Astrocyte (in vitro differentiated cells and primary cell): ENCODE measurements at regions not wholly inside any gene's neighbourhood (a gene's known extent, or its start where the extent isn't known, plus 50 kb on each side); places are given as distances from the start of the nearest gene placed in this dataset.

Experiments used
- EZH2 ChIP-seq: IDR thresholded peaks from 2 replicates; pipeline ENCODE4 v1.6.1; 2012; ENCODE audit warnings: mild to moderate bottlenecking, low read length, inconsistent platforms; ENCODE audit not compliant: insufficient read depth
- TF ChIP-seq, protein P1 (sequence below): IDR thresholded peaks from 2 replicates; pipeline ENCODE4 v1.5.1; 2011; ENCODE audit warnings: low read depth, mild to moderate bottlenecking, inconsistent platforms, low read length, moderate library complexity; ENCODE audit not compliant: insufficient read depth

DNA sequence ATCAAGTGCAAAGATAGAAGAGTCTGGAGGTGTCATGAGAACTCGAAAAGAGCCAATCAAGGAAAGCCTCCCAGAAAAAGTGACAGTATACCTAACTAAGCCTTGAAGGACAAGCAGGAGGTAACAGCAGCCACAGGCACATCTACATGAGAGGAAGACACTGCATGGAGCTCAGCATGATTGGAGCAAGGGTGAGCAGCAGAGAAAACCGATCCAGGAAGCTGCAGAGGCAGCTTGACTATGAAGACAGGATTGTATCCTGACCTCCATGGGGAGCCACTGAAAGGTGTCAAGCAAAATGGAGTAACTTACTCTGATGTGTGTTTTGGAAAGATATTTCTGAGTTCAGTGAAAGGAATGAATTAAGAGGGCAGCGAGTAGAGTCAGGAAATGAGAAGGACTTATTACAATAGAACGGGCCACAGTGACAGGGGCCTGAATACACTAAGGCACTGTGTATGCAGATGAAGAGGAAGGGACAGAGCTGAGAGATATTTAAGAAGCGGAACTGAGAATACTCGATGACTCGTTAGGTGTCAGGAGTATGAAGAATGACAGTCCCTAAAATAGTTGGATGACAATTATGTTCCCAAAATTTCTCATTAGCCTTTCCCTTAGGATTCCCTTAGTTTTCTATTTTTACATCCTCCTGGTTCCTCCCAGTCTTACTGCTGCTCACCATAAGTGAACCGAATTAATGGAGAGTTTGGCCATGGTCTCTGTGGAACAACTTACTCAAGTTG lies 139.3 kb upstream of the NFIA start:
- TF ChIP-seq, protein P1, sequence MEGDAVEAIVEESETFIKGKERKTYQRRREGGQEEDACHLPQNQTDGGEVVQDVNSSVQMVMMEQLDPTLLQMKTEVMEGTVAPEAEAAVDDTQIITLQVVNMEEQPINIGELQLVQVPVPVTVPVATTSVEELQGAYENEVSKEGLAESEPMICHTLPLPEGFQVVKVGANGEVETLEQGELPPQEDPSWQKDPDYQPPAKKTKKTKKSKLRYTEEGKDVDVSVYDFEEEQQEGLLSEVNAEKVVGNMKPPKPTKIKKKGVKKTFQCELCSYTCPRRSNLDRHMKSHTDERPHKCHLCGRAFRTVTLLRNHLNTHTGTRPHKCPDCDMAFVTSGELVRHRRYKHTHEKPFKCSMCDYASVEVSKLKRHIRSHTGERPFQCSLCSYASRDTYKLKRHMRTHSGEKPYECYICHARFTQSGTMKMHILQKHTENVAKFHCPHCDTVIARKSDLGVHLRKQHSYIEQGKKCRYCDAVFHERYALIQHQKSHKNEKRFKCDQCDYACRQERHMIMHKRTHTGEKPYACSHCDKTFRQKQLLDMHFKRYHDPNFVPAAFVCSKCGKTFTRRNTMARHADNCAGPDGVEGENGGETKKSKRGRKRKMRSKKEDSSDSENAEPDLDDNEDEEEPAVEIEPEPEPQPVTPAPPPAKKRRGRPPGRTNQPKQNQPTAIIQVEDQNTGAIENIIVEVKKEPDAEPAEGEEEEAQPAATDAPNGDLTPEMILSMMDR = no peak
- TF ChIP-seq EZH2 = no peak
